ENCODE measurements at regions not wholly inside any gene's neighbourhood (a gene's known extent, or its start where the extent isn't known, plus 50 kb on each side); places are given as distances from the start of the nearest gene placed in this dataset.

- Histone ChIP-seq H3K4me2 (ENCODE audit: insufficient read depth, low read length) (no peak overlapping the region), H3K27me3 (ENCODE audit: insufficient read depth, low read length, poor library complexity) (no peaks in the 10 kb centered on the region), H3K9ac (ENCODE audit: low read depth, low read length) (no peak overlapping the region), H3K36me3 (ENCODE audit: insufficient read depth, low read length) (no peaks in the 10 kb centered on the region), H2AFZ (ENCODE audit: low read depth, low read length) (no peak overlapping the region), H3K4me3 (ENCODE audit: low read depth in 1 of 2, low read length in 2 of 2) (no peak overlapping the region), H3K9me3 (ENCODE audit: insufficient read depth, low read length, severe bottlenecking) (no peaks in the 10 kb centered on the region), H3K4me1 (ENCODE audit: insufficient read depth, low read length) (no peaks in the 10 kb centered on the region), H3K79me2 (ENCODE audit: insufficient read depth, low read length) (no peaks in the 10 kb centered on the region), H3K27ac (ENCODE audit: low read length) (no peak overlapping the region), H4K20me1 (ENCODE audit: insufficient read depth, low read length) (no peaks in the 10 kb centered on the region)
- DNase-seq, result no peak
- ATAC-seq (ENCODE audit: insufficient read depth, low read depth), result no peak
- no peak for TF ChIP-seq EZH2 (IDR thresholded peaks at IDR 0.05; ENCODE audit: borderline replicate concordance, low read depth, low read length, severe bottlenecking)
- TF ChIP-seq, protein P1, sequence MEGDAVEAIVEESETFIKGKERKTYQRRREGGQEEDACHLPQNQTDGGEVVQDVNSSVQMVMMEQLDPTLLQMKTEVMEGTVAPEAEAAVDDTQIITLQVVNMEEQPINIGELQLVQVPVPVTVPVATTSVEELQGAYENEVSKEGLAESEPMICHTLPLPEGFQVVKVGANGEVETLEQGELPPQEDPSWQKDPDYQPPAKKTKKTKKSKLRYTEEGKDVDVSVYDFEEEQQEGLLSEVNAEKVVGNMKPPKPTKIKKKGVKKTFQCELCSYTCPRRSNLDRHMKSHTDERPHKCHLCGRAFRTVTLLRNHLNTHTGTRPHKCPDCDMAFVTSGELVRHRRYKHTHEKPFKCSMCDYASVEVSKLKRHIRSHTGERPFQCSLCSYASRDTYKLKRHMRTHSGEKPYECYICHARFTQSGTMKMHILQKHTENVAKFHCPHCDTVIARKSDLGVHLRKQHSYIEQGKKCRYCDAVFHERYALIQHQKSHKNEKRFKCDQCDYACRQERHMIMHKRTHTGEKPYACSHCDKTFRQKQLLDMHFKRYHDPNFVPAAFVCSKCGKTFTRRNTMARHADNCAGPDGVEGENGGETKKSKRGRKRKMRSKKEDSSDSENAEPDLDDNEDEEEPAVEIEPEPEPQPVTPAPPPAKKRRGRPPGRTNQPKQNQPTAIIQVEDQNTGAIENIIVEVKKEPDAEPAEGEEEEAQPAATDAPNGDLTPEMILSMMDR (IDR thresholded peaks at IDR 0.05; ENCODE audit: borderline replicate concordance, extremely low read depth, low read length, poor library complexity, severe bottlenecking), result no peak
Measured at GRCh38 chr16:86899757-86900156, 321.4 kb downstream of the FOXL1 start.

DNA sequence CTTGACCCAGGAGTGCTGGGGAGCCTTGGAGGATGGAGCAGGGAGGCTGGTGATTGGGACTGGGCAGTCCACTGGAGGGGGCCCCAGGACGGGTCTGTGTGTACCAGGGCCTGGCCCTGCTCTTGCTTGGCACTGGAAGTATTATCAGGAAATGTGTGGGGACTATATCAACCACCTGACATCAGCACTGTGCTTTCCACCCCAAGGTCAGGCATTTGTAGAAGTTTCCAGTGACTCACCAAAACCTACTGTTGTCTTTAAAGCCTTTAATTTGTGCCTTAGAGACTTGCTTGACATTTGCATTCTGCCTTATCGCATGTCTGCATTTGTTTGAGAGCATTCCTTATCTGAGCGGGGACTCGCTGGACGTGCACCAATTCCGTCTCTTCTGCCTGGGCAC lies 323.1 kb downstream of the FOXL1 start:
- H3K4me3 ChIP-seq (ENCODE audit: low read depth in 1 of 2, low read length in 2 of 2), result no peak overlapping the region
- no peaks in the 10 kb centered on the region for H4K20me1 ChIP-seq (ENCODE audit: insufficient read depth, low read length)
- H3K79me2 ChIP-seq (ENCODE audit: insufficient read depth, low read length), result no peaks in the 10 kb centered on the region
- DNase-seq (no peak), ATAC-seq (ENCODE audit: insufficient read depth, low read depth) (no peak)
- H2AFZ ChIP-seq (ENCODE audit: low read depth, low read length), result no peak overlapping the region
- no peak overlapping the region for H3K4me2 ChIP-seq (ENCODE audit: insufficient read depth, low read length)
- no peaks in the 10 kb centered on the region for H3K9me3 ChIP-seq (ENCODE audit: insufficient read depth, low read length, severe bottlenecking)
- no peaks in the 10 kb centered on the region for H3K27me3 ChIP-seq (ENCODE audit: insufficient read depth, low read length, poor library complexity)
- H3K27ac ChIP-seq (ENCODE audit: low read length), result no peak overlapping the region
- no peaks in the 10 kb centered on the region for H3K4me1 ChIP-seq (ENCODE audit: insufficient read depth, low read length)
- H3K36me3 ChIP-seq (ENCODE audit: insufficient read depth, low read length), result no peaks in the 10 kb centered on the region
- H3K9ac ChIP-seq (ENCODE audit: low read depth, low read length), result no peak overlapping the region
- TF ChIP-seq, protein P1 (IDR thresholded peaks at IDR 0.05; ENCODE audit: borderline replicate concordance, extremely low read depth, low read length, poor library complexity, severe bottlenecking), result no peak
- no peak for TF ChIP-seq EZH2 (IDR thresholded peaks at IDR 0.05; ENCODE audit: borderline replicate concordance, low read depth, low read length, severe bottlenecking)

- H3K4me3 ChIP-seq (ENCODE audit: low read depth in 1 of 2, low read length in 2 of 2), result no peak overlapping the region
- DNase-seq, result no peak
- H3K4me1 ChIP-seq (ENCODE audit: insufficient read depth, low read length), result no peaks in the 10 kb centered on the region
- no peak for ATAC-seq (ENCODE audit: insufficient read depth, low read depth)
- no peak overlapping the region for H3K4me2 ChIP-seq (ENCODE audit: insufficient read depth, low read length)
- no peak overlapping the region for H3K27ac ChIP-seq (ENCODE audit: low read length)
- no peaks in the 10 kb centered on the region for H3K79me2 ChIP-seq (ENCODE audit: insufficient read depth, low read length)
- H3K9me3 ChIP-seq (ENCODE audit: insufficient read depth, low read length, severe bottlenecking), result no peaks in the 10 kb centered on the region
- H2AFZ ChIP-seq (ENCODE audit: low read depth, low read length), result no peak overlapping the region
- no peaks in the 10 kb centered on the region for H4K20me1 ChIP-seq (ENCODE audit: insufficient read depth, low read length)
- no peak for TF ChIP-seq EZH2 (IDR thresholded peaks at IDR 0.05; ENCODE audit: borderline replicate concordance, low read depth, low read length, severe bottlenecking)
- TF ChIP-seq, protein P1 (IDR thresholded peaks at IDR 0.05; ENCODE audit: borderline replicate concordance, extremely low read depth, low read length, poor library complexity, severe bottlenecking), result no peak
- no peaks in the 10 kb centered on the region for H3K27me3 ChIP-seq (ENCODE audit: insufficient read depth, low read length, poor library complexity)
- no peaks in the 10 kb centered on the region for H3K36me3 ChIP-seq (ENCODE audit: insufficient read depth, low read length)
- H3K9ac ChIP-seq (ENCODE audit: low read depth, low read length), result no peak overlapping the region
Measured at GRCh38 chr16:86902656-86903001, 324.3 kb downstream of the FOXL1 start.

GRCh38 chr16:86903068-86903467 lies 324.7 kb downstream of the FOXL1 start:
- TF ChIP-seq, protein P1 (IDR thresholded peaks at IDR 0.05; ENCODE audit: borderline replicate concordance, extremely low read depth, low read length, poor library complexity, severe bottlenecking), result no peak
- no peak for TF ChIP-seq EZH2 (IDR thresholded peaks at IDR 0.05; ENCODE audit: borderline replicate concordance, low read depth, low read length, severe bottlenecking)
- H3K4me3 ChIP-seq (ENCODE audit: low read depth in 1 of 2, low read length in 2 of 2), result no peak overlapping the region
- H3K27me3 ChIP-seq (ENCODE audit: insufficient read depth, low read length, poor library complexity), result no peaks in the 10 kb centered on the region
- H3K9ac ChIP-seq (ENCODE audit: low read depth, low read length), result no peak overlapping the region
- H2AFZ ChIP-seq (ENCODE audit: low read depth, low read length), result no peak overlapping the region
- no peak for DNase-seq
- no peaks in the 10 kb centered on the region for H3K36me3 ChIP-seq (ENCODE audit: insufficient read depth, low read length)
- no peak for ATAC-seq (ENCODE audit: insufficient read depth, low read depth)
- H4K20me1 ChIP-seq (ENCODE audit: insufficient read depth, low read length), result no peaks in the 10 kb centered on the region
- H3K4me1 ChIP-seq (ENCODE audit: insufficient read depth, low read length), result no peaks in the 10 kb centered on the region
- H3K4me2 ChIP-seq (ENCODE audit: insufficient read depth, low read length), result no peak overlapping the region
- no peak overlapping the region for H3K27ac ChIP-seq (ENCODE audit: low read length)
- no peaks in the 10 kb centered on the region for H3K79me2 ChIP-seq (ENCODE audit: insufficient read depth, low read length)
- no peaks in the 10 kb centered on the region for H3K9me3 ChIP-seq (ENCODE audit: insufficient read depth, low read length, severe bottlenecking)
